HG03521 (cell line): ENCODE measurements at regions not wholly inside any gene's neighbourhood (a gene's known extent, or its start where the extent isn't known, plus 50 kb on each side); places are given as distances from the start of the nearest gene placed in this dataset.
A peak's percentile ranks its signal among the peaks of the same experiment; 100 is the strongest.
"Not testable (repeated sequence)": the region's sequence is repeated elsewhere in the genome, so short reads cannot be mapped to it uniquely, and the experiment has no call there.

Experiments
- ATAC-seq: cut with Tn5 transposase; IDR thresholded peaks from one replicate; pipeline ENCODE4 v1.9.1; 2021; ENCODE audit warnings: mild to moderate bottlenecking, moderate library complexity; ENCODE audit not compliant: unreplicated experiment

- no peak for ATAC-seq
Measured at GRCh38 chr2:212791569-212791968, 253.0 kb upstream of the ERBB4 start.

GRCh38 chr2:212786088-212786487 lies 247.5 kb upstream of the ERBB4 start:
- not testable (repeated sequence) for ATAC-seq

- peak; percentile 53 for ATAC-seq
Measured at GRCh38 chr2:212777020-212777491, 238.5 kb upstream of the ERBB4 start.

- ATAC-seq, result no peak
Measured at GRCh38 chr2:212773808-212774339, 235.3 kb upstream of the ERBB4 start.

GRCh38 chr2:212770240-212770639 lies 231.6 kb upstream of the ERBB4 start:
- ATAC-seq, result no peak

- no peak for ATAC-seq
Measured at GRCh38 chr2:212766921-212767320, 228.3 kb upstream of the ERBB4 start.

GRCh38 chr2:212752730-212753351 lies 214.2 kb upstream of the ERBB4 start:
- ATAC-seq, result no peak

- peak; percentile 73 for ATAC-seq
Measured at GRCh38 chr2:212745359-212745758, 206.8 kb upstream of the ERBB4 start.

- no peak for ATAC-seq
Measured at GRCh38 chr2:212737392-212738172, 199.0 kb upstream of the ERBB4 start.

GRCh38 chr2:212736385-212736726 lies 197.8 kb upstream of the ERBB4 start:
- ATAC-seq, result no peak

- no peak for ATAC-seq
Measured at GRCh38 chr2:212733273-212733672, 194.7 kb upstream of the ERBB4 start.

- ATAC-seq, result no peak
Measured at GRCh38 chr2:212732860-212733259, 194.3 kb upstream of the ERBB4 start.

- ATAC-seq, result peak; percentile 83
Measured at GRCh38 chr2:212730994-212731393, 192.4 kb upstream of the ERBB4 start.

GRCh38 chr2:212728717-212729116 lies 190.1 kb upstream of the ERBB4 start:
- no peak for ATAC-seq

- peak; percentile 38 for ATAC-seq
Measured at GRCh38 chr2:212727751-212728150, 189.1 kb upstream of the ERBB4 start.

- no peak for ATAC-seq
Measured at GRCh38 chr2:212726403-212726802, 187.8 kb upstream of the ERBB4 start.

- no peak for ATAC-seq
Measured at GRCh38 chr2:212725180-212725579, 186.6 kb upstream of the ERBB4 start.

- no peak for ATAC-seq
Measured at GRCh38 chr2:212723226-212723625, 184.6 kb upstream of the ERBB4 start.

- ATAC-seq, result no peak
Measured at GRCh38 chr2:212722046-212722445, 183.4 kb upstream of the ERBB4 start.

GRCh38 chr2:212721026-212721451 lies 182.4 kb upstream of the ERBB4 start:
- ATAC-seq, result no peak

- not testable (repeated sequence) for ATAC-seq
Measured at GRCh38 chr2:212715411-212715810, 176.8 kb upstream of the ERBB4 start.

GRCh38 chr2:212713681-212714080 lies 175.1 kb upstream of the ERBB4 start:
- no peak for ATAC-seq
